T-cell (primary cell): ENCODE measurements at regions not wholly inside any gene's neighbourhood (a gene's known extent, or its start where the extent isn't known, plus 50 kb on each side); places are given as distances from the start of the nearest gene placed in this dataset.

Experiments
- ATAC-seq, 4 experiments: fragments of 200-7000 bp in 3 of 4; fragments of 150-1000 bp in 1 of 4; cut with Tn5 transposase; replicated peaks in 1 of 4; 1 replicate in 3 of 4; 2 replicates in 1 of 4; pipeline ENCODE4 v1.10.0; 2021; ENCODE audit warnings: moderate library complexity in 3 of 4, mild to moderate bottlenecking in 2 of 4, moderate number of reproducible peaks in 1 of 4
- CTCF ChIA-PET, 2 donors: fragments of 300-600 bp; sonication (Branson Sonifier 250); formaldehyde crosslinking; loops; one replicate each; lab custom pipeline; 2022; ENCODE audit warnings: antibody characterized with exemption in 2 of 2; lab: Charles Lee
- POLR2A ChIA-PET, 2 donors: fragments of 300-600 bp; sonication (Branson Sonifier 250); formaldehyde crosslinking; loops; one replicate each; lab custom pipeline; 2022; ENCODE audit warnings: antibody characterized with exemption in 2 of 2; lab: Charles Lee
- DNase-seq, 35 experiments: peaks; one replicate each; pipeline versions ENCODE4 v3.0.0 to v3.0.0-alpha.2; 2013 to 2023
- H3K27ac ChIP-seq: one replicate; pipeline ENCODE4 v1.5.1; 2013; ENCODE audit warnings: low read length
- H3K27me3 ChIP-seq, 2 experiments: replicated peaks in 1 of 2; 1 replicate in 1 of 2; 2 replicates in 1 of 2; pipeline versions ENCODE4 v1.6.1 to v1.7.0; 2013; ENCODE audit warnings: low read length in 1 of 2, mixed read lengths in 1 of 2; ENCODE audit not compliant: control insufficient read depth in 2 of 2, insufficient read depth in 2 of 2; ENCODE audit errors: extremely low read depth in 1 of 2
- H3K36me3 ChIP-seq, 2 donors: 1 replicate in 1 of 2; 2 replicates in 1 of 2; pipeline versions ENCODE4 v1.6.1 to v1.7.0; 2013; ENCODE audit warnings: low read length in 1 of 2; ENCODE audit not compliant: control insufficient read depth in 2 of 2, insufficient read depth in 1 of 2; ENCODE audit errors: extremely low read depth in 1 of 2
- H3K4me1 ChIP-seq, 2 experiments: 1 replicate in 1 of 2; 2 replicates in 1 of 2; pipeline versions ENCODE4 v1.6.1 to v1.7.0; 2013; ENCODE audit warnings: low read length in 2 of 2, mixed read lengths in 1 of 2; ENCODE audit not compliant: insufficient read depth in 2 of 2, control insufficient read depth in 1 of 2; ENCODE audit errors: extremely low read depth in 1 of 2
- H3K4me3 ChIP-seq, 2 donors: 1 replicate in 1 of 2; 2 replicates in 1 of 2; pipeline versions ENCODE4 v1.5.1 to v1.7.0; 2013; ENCODE audit warnings: mild to moderate bottlenecking in 2 of 2, low read length in 1 of 2, moderate library complexity in 1 of 2; ENCODE audit not compliant: control insufficient read depth in 1 of 2; ENCODE audit errors: extremely low read depth in 1 of 2
- H3K9me3 ChIP-seq: 2 replicates; pipeline ENCODE4 v1.7.0; 2013
- H3K27ac Mint-ChIP-seq, 2 donors: one replicate each; pipeline ENCODE4 v1.8.0; 2020 to 2021; ENCODE audit warnings: mild to moderate bottlenecking in 2 of 2, mixed read lengths in 2 of 2
- H3K27me3 Mint-ChIP-seq, 2 donors: one replicate each; pipeline ENCODE4 v1.8.0; 2021 to 2022; ENCODE audit warnings: mixed read lengths in 2 of 2
- H3K36me3 Mint-ChIP-seq: one replicate; pipeline ENCODE4 v1.8.0; 2021; ENCODE audit warnings: mixed read lengths
- H3K4me1 Mint-ChIP-seq, 3 donors: one replicate each; pipeline ENCODE4 v1.8.0; 2020 to 2022; ENCODE audit warnings: mixed read lengths in 3 of 3, mild to moderate bottlenecking in 1 of 3
- H3K4me3 Mint-ChIP-seq, 3 donors: one replicate each; pipeline ENCODE4 v1.8.0; 2020 to 2022; ENCODE audit warnings: mild to moderate bottlenecking in 3 of 3, mixed read lengths in 3 of 3, moderate library complexity in 3 of 3
- H3K9me3 Mint-ChIP-seq, 3 donors: one replicate each; pipeline ENCODE4 v1.8.0; 2020 to 2022; ENCODE audit warnings: mixed read lengths in 3 of 3
- WGBS: methylation state at CpG from one replicate; pipeline ENCODE4 v1.1.5; 2013; ENCODE audit warnings: missing lambda C conversion rate; ENCODE audit not compliant: insufficient coverage; 5-methylcytosine and 5-hydroxymethylcytosine counted together

DNA sequence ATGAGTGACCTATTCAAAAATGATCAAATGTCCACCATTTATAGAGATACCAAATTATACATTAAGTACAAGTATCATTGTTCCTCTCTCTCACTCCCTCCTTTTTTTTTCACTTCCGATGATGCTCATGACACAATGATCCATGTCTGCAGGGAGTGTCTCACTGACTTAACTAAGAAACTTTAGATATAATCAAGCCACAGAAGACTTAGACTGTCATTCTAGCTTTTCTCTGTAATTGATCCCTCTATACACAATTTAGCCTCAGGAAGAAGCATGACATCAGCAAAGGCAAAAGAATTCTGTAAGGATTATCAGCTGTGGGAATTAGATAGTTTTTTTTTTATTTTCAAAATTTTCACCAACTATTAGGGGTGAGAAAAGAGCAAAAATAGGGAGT is 734.9 kb upstream of the PCDH9 start:
- no peaks in the 10 kb centered on the region for H3K36me3 ChIP-seq
- H3K9me3 ChIP-seq: no peaks in the 10 kb centered on the region
- DNase-seq: no peak
- no peaks in the 10 kb centered on the region for H3K27me3 Mint-ChIP-seq
- no peaks in the 10 kb centered on the region for H3K27me3 ChIP-seq
- WGBS: 100% methylated on average over 1 of the region's 1 CpG
- H3K4me1 ChIP-seq: no peaks in the 10 kb centered on the region
- POLR2A ChIA-PET: no interaction called here
- no peaks in the 10 kb centered on the region for H3K36me3 Mint-ChIP-seq
- H3K4me3 ChIP-seq: no peak overlapping the region
- ATAC-seq: no peak
- no peaks in the 10 kb centered on the region for H3K4me1 Mint-ChIP-seq
- H3K9me3 Mint-ChIP-seq: peaks cover 11 to 12% (median 11%) of the 10 kb centered on the region in 3 donors
- H3K27ac ChIP-seq: no peak overlapping the region
- H3K27ac Mint-ChIP-seq: no peak overlapping the region
- CTCF ChIA-PET: interaction anchor here in 1 of 2 donors (0.6 kb wide), 1 partner anchor 11 kb away, joined by 3 read pairs; no protein-coding TSS in a partner anchor
- no peak overlapping the region for H3K4me3 Mint-ChIP-seq

DNA sequence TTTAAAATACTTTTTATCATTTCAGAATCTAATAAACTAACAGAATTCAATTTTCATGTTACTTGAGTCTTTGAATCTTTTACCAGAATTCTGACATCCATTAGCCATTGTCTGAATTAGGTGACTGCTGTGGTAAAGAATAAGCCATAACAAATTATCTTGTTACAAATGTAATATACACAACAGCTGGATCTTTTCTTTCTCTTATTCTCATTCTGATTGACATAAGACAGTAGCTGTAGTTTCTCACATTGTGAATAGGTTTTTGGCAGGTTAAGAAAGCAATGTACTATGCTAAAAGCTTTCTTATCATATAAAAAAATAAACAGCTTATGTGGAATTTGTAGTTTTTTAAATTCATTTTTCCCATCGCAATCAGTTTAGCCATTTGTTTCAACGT is 734.0 kb upstream of the PCDH9 start:
- H3K9me3 ChIP-seq: no peaks in the 10 kb centered on the region
- ATAC-seq (no peak), DNase-seq (no peak)
- H3K4me1 Mint-ChIP-seq: no peaks in the 10 kb centered on the region
- H3K27me3 ChIP-seq: no peaks in the 10 kb centered on the region
- ChIA-PET POLR2A (no interaction called here), CTCF (no interaction called here)
- H3K27ac ChIP-seq: no peak overlapping the region
- no peak overlapping the region for H3K27ac Mint-ChIP-seq
- no peaks in the 10 kb centered on the region for H3K36me3 Mint-ChIP-seq
- no peak overlapping the region for H3K4me3 Mint-ChIP-seq
- H3K36me3 ChIP-seq: no peaks in the 10 kb centered on the region
- no peaks in the 10 kb centered on the region for H3K4me1 ChIP-seq
- H3K9me3 Mint-ChIP-seq: peaks cover 11 to 15% (median 14%) of the 10 kb centered on the region in 3 donors
- H3K27me3 Mint-ChIP-seq: no peaks in the 10 kb centered on the region
- no peak overlapping the region for H3K4me3 ChIP-seq
- no CpG with 5 or more reads among the region's 2 CpGs for WGBS

DNA sequence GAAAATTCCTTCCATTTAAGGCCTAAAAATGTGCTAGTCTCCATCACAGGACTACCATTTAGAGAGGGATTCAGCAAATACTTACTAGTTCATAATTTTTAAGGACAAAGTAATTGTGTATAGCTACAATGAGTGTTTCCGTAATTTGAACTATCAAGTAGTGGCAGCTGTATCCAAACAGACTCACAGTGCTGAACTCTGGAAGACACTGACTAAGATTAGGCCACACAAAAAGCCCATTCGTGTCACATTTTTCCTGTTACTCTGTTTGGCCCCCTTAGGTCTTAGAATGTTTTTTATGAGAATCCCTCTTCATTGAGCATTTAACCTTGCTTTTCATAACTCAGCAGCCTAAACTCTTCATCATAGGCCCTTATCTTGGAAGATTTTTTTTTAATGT is 731.2 kb upstream of the PCDH9 start:
- Mint-ChIP-seq H3K27me3 (no peaks in the 10 kb centered on the region), H3K4me1 (no peaks in the 10 kb centered on the region), H3K9me3 (peaks cover 7 to 28% (median 15%) of the 10 kb centered on the region in 3 donors), H3K4me3 (no peak overlapping the region), H3K36me3 (no peaks in the 10 kb centered on the region), H3K27ac (no peak overlapping the region)
- CTCF ChIA-PET: no interaction called here
- H3K9me3 ChIP-seq: no peaks in the 10 kb centered on the region
- POLR2A ChIA-PET: no interaction called here
- ATAC-seq (no peak), DNase-seq (no peak)
- no peak overlapping the region for H3K27ac ChIP-seq
- no peak overlapping the region for H3K4me3 ChIP-seq
- H3K4me1 ChIP-seq: no peaks in the 10 kb centered on the region
- H3K36me3 ChIP-seq: no peaks in the 10 kb centered on the region
- no peaks in the 10 kb centered on the region for H3K27me3 ChIP-seq
- no CpG with 5 or more reads among the region's 2 CpGs for WGBS

DNA sequence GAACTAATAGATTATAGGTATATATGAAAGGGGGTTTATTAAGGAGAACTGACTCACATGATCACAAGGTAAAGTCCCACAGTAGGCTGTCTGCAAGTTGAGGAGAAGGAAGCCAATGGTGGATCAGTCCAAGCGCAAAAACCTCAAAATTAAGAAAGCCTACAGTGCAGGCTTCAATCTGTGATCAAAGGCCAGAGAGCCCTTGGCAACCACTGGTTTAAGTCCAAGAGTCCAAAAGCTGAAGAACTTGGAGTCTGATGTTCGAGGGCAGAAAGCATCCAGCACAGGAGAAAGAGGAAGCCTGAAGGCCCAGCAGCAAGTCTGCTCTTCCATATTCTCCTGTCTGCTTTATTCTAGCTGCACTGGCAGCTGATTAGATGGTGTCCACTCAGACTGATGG is 721.3 kb upstream of the PCDH9 start:
- H3K27ac ChIP-seq: no peak overlapping the region
- no peaks in the 10 kb centered on the region for H3K36me3 ChIP-seq
- H3K9me3 ChIP-seq: no peaks in the 10 kb centered on the region
- H3K4me1 Mint-ChIP-seq: no peaks in the 10 kb centered on the region
- no peak overlapping the region for H3K27ac Mint-ChIP-seq
- H3K4me3 ChIP-seq: no peak overlapping the region
- H3K27me3 ChIP-seq: no peaks in the 10 kb centered on the region
- no peaks in the 10 kb centered on the region for H3K4me1 ChIP-seq
- H3K9me3 Mint-ChIP-seq: peaks cover 4 to 15% (median 12%) of the 10 kb centered on the region in 3 donors
- ChIA-PET CTCF (no interaction called here), POLR2A (no interaction called here)
- DNase-seq (no peak), ATAC-seq (no peak)
- H3K36me3 Mint-ChIP-seq: no peaks in the 10 kb centered on the region
- no peaks in the 10 kb centered on the region for H3K27me3 Mint-ChIP-seq
- H3K4me3 Mint-ChIP-seq: no peak overlapping the region
- WGBS: 50% methylated on average over 2 of the region's 2 CpGs

DNA sequence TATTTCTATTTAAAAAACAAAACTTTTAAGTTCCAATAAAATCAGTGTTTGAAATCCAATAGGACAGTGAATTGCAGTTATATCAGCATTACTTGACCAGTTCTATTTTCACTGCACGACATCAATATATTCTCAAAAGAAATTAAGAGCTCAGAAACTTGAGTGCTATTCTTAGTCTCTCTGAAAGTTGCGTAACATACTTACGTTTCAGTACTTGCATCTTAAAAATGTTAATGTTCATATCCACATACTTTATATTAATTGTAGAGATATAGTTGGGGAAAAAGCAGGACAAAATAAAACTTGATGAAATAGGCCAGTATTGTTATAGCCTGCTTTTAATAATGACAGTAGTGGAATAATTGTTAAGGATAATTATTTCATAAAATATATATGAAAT is 720.5 kb upstream of the PCDH9 start:
- CTCF ChIA-PET: no interaction called here
- H3K27ac Mint-ChIP-seq: no peak overlapping the region
- no peaks in the 10 kb centered on the region for H3K4me1 Mint-ChIP-seq

DNA sequence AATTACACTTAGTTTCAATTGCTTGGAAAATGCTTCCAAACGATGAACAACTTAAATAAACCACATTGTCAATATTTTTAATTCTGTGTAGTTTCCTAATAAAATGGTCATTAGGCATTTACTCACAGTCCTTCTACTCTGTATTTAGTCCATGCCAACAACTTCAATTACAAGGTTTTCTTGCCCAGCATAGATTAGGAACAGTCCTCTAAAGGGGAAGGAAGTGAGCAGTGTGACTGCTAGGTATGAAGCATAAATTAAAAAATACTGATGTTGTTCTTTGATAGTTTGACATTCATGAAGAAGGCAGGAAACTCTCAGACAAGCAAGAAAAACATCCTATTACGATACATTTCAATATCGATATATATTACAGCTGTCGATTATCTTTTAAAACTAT is 716.0 kb upstream of the PCDH9 start:
- Mint-ChIP-seq H3K4me3 (no peak overlapping the region), H3K4me1 (no peaks in the 10 kb centered on the region), H3K9me3 (peaks cover 0 to 14% (median 10%) of the 10 kb centered on the region in 3 donors), H3K36me3 (no peaks in the 10 kb centered on the region), H3K27me3 (no peaks in the 10 kb centered on the region), H3K27ac (no peak overlapping the region)
- Histone ChIP-seq H3K36me3 (no peaks in the 10 kb centered on the region), H3K4me1 (no peaks in the 10 kb centered on the region), H3K9me3 (no peaks in the 10 kb centered on the region), H3K27me3 (no peaks in the 10 kb centered on the region), H3K4me3 (no peak overlapping the region), H3K27ac (no peak overlapping the region)
- ChIA-PET CTCF (no interaction called here), POLR2A (no interaction called here)
- WGBS: no CpG with 5 or more reads among the region's 4 CpGs
- ATAC-seq (no peak), DNase-seq (no peak)

More for the DNA sequence above, 720.5 kb upstream of the PCDH9 start:
- no peak overlapping the region for H3K4me3 Mint-ChIP-seq
- no peak overlapping the region for H3K27ac ChIP-seq
- DNase-seq (no peak), ATAC-seq (no peak)
- peaks cover 4 to 7% (median 5%) of the 10 kb centered on the region in 3 donors for H3K9me3 Mint-ChIP-seq
- POLR2A ChIA-PET: no interaction called here
- no peak overlapping the region for H3K4me3 ChIP-seq
- no peaks in the 10 kb centered on the region for H3K36me3 Mint-ChIP-seq
- no peaks in the 10 kb centered on the region for H3K27me3 Mint-ChIP-seq
- WGBS: no CpG with 5 or more reads among the region's 3 CpGs
- H3K4me1 ChIP-seq: no peaks in the 10 kb centered on the region
- H3K27me3 ChIP-seq: no peaks in the 10 kb centered on the region
- no peaks in the 10 kb centered on the region for H3K36me3 ChIP-seq
- no peaks in the 10 kb centered on the region for H3K9me3 ChIP-seq

DNA sequence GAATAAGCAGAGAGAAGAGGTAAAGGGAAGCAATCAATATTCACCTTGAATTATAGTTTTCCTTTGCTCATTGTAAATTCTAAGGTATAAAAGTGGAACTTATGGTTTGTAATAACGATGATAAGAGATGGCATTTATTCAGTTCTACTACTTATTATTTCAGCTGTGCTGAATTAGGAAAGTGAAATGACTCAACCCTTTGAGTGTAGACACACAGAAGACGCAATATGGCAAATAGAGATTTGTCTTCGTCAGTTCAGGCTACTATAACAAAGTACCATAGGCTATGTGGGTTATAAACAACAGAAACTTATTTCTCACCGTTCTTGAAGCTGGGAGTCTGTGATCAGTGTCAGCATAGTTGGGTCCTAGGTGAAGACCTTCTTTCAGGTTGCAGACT is 713.0 kb upstream of the PCDH9 start:
- Histone ChIP-seq H3K4me1 (no peaks in the 10 kb centered on the region), H3K27me3 (no peaks in the 10 kb centered on the region), H3K36me3 (no peaks in the 10 kb centered on the region), H3K27ac (no peak overlapping the region), H3K9me3 (no peaks in the 10 kb centered on the region), H3K4me3 (no peak overlapping the region)
- Mint-ChIP-seq H3K4me3 (no peak overlapping the region), H3K9me3 (peaks cover 5 to 18% (median 12%) of the 10 kb centered on the region in 3 donors), H3K36me3 (no peaks in the 10 kb centered on the region), H3K27ac (no peak overlapping the region), H3K4me1 (no peaks in the 10 kb centered on the region), H3K27me3 (no peaks in the 10 kb centered on the region)
- no peak for ATAC-seq
- CTCF ChIA-PET: no interaction called here
- DNase-seq: no peak
- POLR2A ChIA-PET: no interaction called here
- WGBS: no CpG with 5 or more reads among the region's 4 CpGs
